ENCODE measurements at regions not wholly inside any gene's neighbourhood (a gene's known extent, or its start where the extent isn't known, plus 50 kb on each side); places are given as distances from the start of the nearest gene placed in this dataset.

DNA sequence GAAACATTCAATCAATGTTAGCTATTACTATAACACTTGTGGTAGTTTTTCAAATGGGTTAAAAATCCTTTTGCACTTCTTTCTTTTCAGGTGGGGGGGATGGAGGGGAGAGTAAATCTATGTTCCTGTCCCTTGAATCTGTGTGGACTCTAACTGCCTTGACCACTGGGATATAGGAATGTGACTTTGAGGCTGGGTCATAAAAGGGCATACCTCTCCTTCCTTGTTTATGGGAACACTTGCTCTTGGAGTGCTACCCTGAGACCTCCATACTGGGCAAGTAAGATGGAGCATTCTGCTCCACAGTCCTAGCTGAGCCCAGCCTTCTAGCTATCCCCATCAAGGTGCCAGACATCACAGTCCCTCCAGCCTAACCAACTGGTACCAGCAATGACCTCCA, 89.3 kb upstream of the SIM2 start:
- Histone ChIP-seq H3K27me3 (ENCODE audit: insufficient read depth) (peaks cover 67% of the 10 kb centered on the region), H3K4me1 (ENCODE audit: control insufficient read depth in 1 of 2, insufficient read depth in 2 of 2, low read depth in 1 of 2, low read length in 1 of 2) (no peaks in the 10 kb centered on the region), H2AFZ (ENCODE audit: low read depth) (no peak overlapping the region), H3K9me3 (no peaks in the 10 kb centered on the region), H3K9ac (no peak overlapping the region), H3F3A (replicated peaks; ENCODE audit: insufficient read depth) (no peaks in the 10 kb centered on the region), H3K4me3 (ENCODE audit: low read depth in 2 of 2, low read length in 1 of 2) (no peak overlapping the region), H3K36me3 (replicated peaks in 1 of 2; ENCODE audit: control insufficient read depth in 1 of 2, insufficient read depth in 2 of 2, low read length in 1 of 2) (no peaks in the 10 kb centered on the region), H3K79me2 (ENCODE audit: insufficient read depth) (no peaks in the 10 kb centered on the region), H3K27ac (ENCODE audit: low read depth in 2 of 2, low read length in 1 of 2) (no peak overlapping the region), H3K9me2 (no peaks in the 10 kb centered on the region), H4K20me1 (ENCODE audit: insufficient read depth) (no peaks in the 10 kb centered on the region), H3K4me2 (no peak overlapping the region)
- ChIA-PET POLR2A (no interaction called here), CTCF (no interaction called here)
- no peak for DNase-seq
- TF ChIP-seq POLR2AphosphoS5 (IDR thresholded peaks at IDR 0.05; ENCODE audit: low read depth, low read length), result no peak
- TF ChIP-seq TAF1 (IDR thresholded peaks at IDR 0.05; ENCODE audit: borderline replicate concordance, low read depth, low read length), result no peak
- no peak for TF ChIP-seq MEF2A (IDR thresholded peaks at IDR 0.05; ENCODE audit: borderline replicate concordance, low read depth)
- TF ChIP-seq, protein P1, sequence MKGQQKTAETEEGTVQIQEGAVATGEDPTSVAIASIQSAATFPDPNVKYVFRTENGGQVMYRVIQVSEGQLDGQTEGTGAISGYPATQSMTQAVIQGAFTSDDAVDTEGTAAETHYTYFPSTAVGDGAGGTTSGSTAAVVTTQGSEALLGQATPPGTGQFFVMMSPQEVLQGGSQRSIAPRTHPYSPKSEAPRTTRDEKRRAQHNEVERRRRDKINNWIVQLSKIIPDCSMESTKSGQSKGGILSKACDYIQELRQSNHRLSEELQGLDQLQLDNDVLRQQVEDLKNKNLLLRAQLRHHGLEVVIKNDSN (IDR thresholded peaks at IDR 0.05; ENCODE audit: borderline replicate concordance, low read depth), result no peak
- no peak for TF ChIP-seq GATA2 (CRISPR knock-in tag; IDR thresholded peaks at IDR 0.05)

GRCh38 chr21:36610201-36610600, 88.7 kb upstream of the SIM2 start:
- no peak overlapping the region for H3K4me2 ChIP-seq
- H3F3A ChIP-seq (replicated peaks; ENCODE audit: insufficient read depth), result no peaks in the 10 kb centered on the region
- POLR2A ChIA-PET, result no interaction called here
- no peak overlapping the region for H2AFZ ChIP-seq (ENCODE audit: low read depth)
- H3K9me2 ChIP-seq, result no peaks in the 10 kb centered on the region
- H3K79me2 ChIP-seq (ENCODE audit: insufficient read depth), result no peaks in the 10 kb centered on the region
- H3K9me3 ChIP-seq, result no peaks in the 10 kb centered on the region
- H3K27ac ChIP-seq (ENCODE audit: low read depth in 2 of 2, low read length in 1 of 2), result no peak overlapping the region
- no peak overlapping the region for H3K9ac ChIP-seq
- no peaks in the 10 kb centered on the region for H4K20me1 ChIP-seq (ENCODE audit: insufficient read depth)
- no peaks in the 10 kb centered on the region for H3K4me1 ChIP-seq (ENCODE audit: control insufficient read depth in 1 of 2, insufficient read depth in 2 of 2, low read depth in 1 of 2, low read length in 1 of 2)
- H3K4me3 ChIP-seq (ENCODE audit: low read depth in 2 of 2, low read length in 1 of 2), result no peak overlapping the region
- no peaks in the 10 kb centered on the region for H3K36me3 ChIP-seq (replicated peaks in 1 of 2; ENCODE audit: control insufficient read depth in 1 of 2, insufficient read depth in 2 of 2, low read length in 1 of 2)
- peaks cover 63% of the 10 kb centered on the region for H3K27me3 ChIP-seq (ENCODE audit: insufficient read depth)
- DNase-seq, result no peak
- CTCF ChIA-PET, result interaction anchor here (0.9 kb wide), 1 partner anchor 21 kb away, joined by 3 read pairs; no protein-coding TSS in a partner anchor
- 0% methylated on average over 1 of the region's 1 CpG for WGBS (ENCODE audit: low lambda C conversion rate)
- no peak for TF ChIP-seq RAD21 (IDR thresholded peaks at IDR 0.05; ENCODE audit: low read length)
- no peak for TF ChIP-seq RXRA (IDR thresholded peaks at IDR 0.05; ENCODE audit: borderline replicate concordance, low read depth)
- TF ChIP-seq MEF2A (IDR thresholded peaks at IDR 0.05; ENCODE audit: borderline replicate concordance, low read depth), result no peak
- no peak for TF ChIP-seq TCF12 (IDR thresholded peaks at IDR 0.05)

DNA sequence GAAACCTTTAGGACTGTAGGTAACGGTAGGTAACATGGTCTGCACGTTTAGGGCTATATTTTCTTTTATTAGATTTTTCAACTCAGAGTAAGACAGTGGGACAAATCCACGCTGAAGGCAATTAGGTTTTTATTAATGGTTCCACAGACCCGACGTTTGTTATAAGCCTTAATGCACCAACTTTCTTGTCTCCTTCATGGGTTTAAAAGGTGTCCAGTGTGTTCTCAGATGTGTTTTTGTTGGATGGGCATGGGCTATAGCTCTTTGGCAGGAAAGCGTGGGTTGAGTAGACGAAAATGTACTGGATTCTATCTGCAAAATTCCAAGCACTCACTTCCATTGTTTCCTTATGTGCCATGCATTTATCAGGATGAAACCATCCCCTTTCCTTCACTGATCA, 88.0 kb upstream of the SIM2 start:
- H2AFZ ChIP-seq (ENCODE audit: low read depth), result no peak overlapping the region
- no peaks in the 10 kb centered on the region for H3K9me2 ChIP-seq
- no peaks in the 10 kb centered on the region for H3F3A ChIP-seq (replicated peaks; ENCODE audit: insufficient read depth)
- no peaks in the 10 kb centered on the region for H3K36me3 ChIP-seq (replicated peaks in 1 of 2; ENCODE audit: control insufficient read depth in 1 of 2, insufficient read depth in 2 of 2, low read length in 1 of 2)
- no peaks in the 10 kb centered on the region for H4K20me1 ChIP-seq (ENCODE audit: insufficient read depth)
- no peaks in the 10 kb centered on the region for H3K79me2 ChIP-seq (ENCODE audit: insufficient read depth)
- no peak overlapping the region for H3K4me2 ChIP-seq
- H3K9me3 ChIP-seq, result no peaks in the 10 kb centered on the region
- H3K4me1 ChIP-seq (ENCODE audit: control insufficient read depth in 1 of 2, insufficient read depth in 2 of 2, low read depth in 1 of 2, low read length in 1 of 2), result no peaks in the 10 kb centered on the region
- H3K4me3 ChIP-seq (ENCODE audit: low read depth in 2 of 2, low read length in 1 of 2), result no peak overlapping the region
- DNase-seq, result no peak
- H3K27ac ChIP-seq (ENCODE audit: low read depth in 2 of 2, low read length in 1 of 2), result no peak overlapping the region
- CTCF ChIA-PET, result interaction anchor here (0.9 kb wide), 1 partner anchor 20 kb away, joined by 3 read pairs; no protein-coding TSS in a partner anchor
- H3K27me3 ChIP-seq (ENCODE audit: insufficient read depth), result peaks cover 63% of the 10 kb centered on the region
- POLR2A ChIA-PET, result no interaction called here
- WGBS (ENCODE audit: low lambda C conversion rate), result 26% methylated on average over 7 of the region's 7 CpGs
- H3K9ac ChIP-seq, result no peak overlapping the region
- TF ChIP-seq GATA2 (CRISPR knock-in tag; IDR thresholded peaks at IDR 0.05), result no peak
- TF ChIP-seq NFIC (IDR thresholded peaks at IDR 0.05; ENCODE audit: borderline replicate concordance), result no peak
- TF ChIP-seq NRF1 (IDR thresholded peaks at IDR 0.05; ENCODE audit: low read depth, low read length), result no peak
- no peak for TF ChIP-seq EP300 (IDR thresholded peaks at IDR 0.05; ENCODE audit: borderline replicate concordance in 1 of 2, low read depth in 1 of 2, low read length in 1 of 2)
- no peak for TF ChIP-seq CHD2 (IDR thresholded peaks at IDR 0.05; ENCODE audit: low read length, partially characterized antibody)
- TF ChIP-seq JUND (IDR thresholded peaks at IDR 0.05), result no peak
- TF ChIP-seq REST (IDR thresholded peaks at IDR 0.05; ENCODE audit: low read depth, low read length), result no peak
- no peak for TF ChIP-seq RFX5 (IDR thresholded peaks at IDR 0.05; ENCODE audit: low read length)
- TF ChIP-seq, protein P2, sequence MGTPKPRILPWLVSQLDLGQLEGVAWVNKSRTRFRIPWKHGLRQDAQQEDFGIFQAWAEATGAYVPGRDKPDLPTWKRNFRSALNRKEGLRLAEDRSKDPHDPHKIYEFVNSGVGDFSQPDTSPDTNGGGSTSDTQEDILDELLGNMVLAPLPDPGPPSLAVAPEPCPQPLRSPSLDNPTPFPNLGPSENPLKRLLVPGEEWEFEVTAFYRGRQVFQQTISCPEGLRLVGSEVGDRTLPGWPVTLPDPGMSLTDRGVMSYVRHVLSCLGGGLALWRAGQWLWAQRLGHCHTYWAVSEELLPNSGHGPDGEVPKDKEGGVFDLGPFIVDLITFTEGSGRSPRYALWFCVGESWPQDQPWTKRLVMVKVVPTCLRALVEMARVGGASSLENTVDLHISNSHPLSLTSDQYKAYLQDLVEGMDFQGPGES (IDR thresholded peaks at IDR 0.05; ENCODE audit: low read depth, low read length), result no peak
- no peak for TF ChIP-seq TEAD4 (IDR thresholded peaks at IDR 0.05; ENCODE audit: borderline replicate concordance, insufficient read depth)
- TF ChIP-seq GABPA (IDR thresholded peaks at IDR 0.05; ENCODE audit: low read depth), result no peak
- TF ChIP-seq FOSL2 (IDR thresholded peaks at IDR 0.05; ENCODE audit: borderline replicate concordance, low read depth), result no peak
- TF ChIP-seq RCOR1 (IDR thresholded peaks at IDR 0.05; ENCODE audit: low read length), result no peak
